Stimulated activated CD8-positive, alpha-beta memory T cell treated with anti-CD3 and anti-CD28 coated beads, Interleukin-4, amount 100 ng/mL, for 48 hours (primary cell): ENCODE measurements at regions not wholly inside any gene's neighbourhood (a gene's known extent, or its start where the extent isn't known, plus 50 kb on each side); places are given as distances from the start of the nearest gene placed in this dataset.
"Not testable (repeated sequence)": the region's sequence is repeated elsewhere in the genome, so short reads cannot be mapped to it uniquely, and the experiment has no call there.

Source experiments
- DNase-seq: peaks from one replicate; pipeline ENCODE4 v3.0.0-alpha.2; 2020

GRCh38 chr3:94615275-94616065 lies 552.6 kb downstream of the NSUN3 start:
- no peak for DNase-seq

DNA sequence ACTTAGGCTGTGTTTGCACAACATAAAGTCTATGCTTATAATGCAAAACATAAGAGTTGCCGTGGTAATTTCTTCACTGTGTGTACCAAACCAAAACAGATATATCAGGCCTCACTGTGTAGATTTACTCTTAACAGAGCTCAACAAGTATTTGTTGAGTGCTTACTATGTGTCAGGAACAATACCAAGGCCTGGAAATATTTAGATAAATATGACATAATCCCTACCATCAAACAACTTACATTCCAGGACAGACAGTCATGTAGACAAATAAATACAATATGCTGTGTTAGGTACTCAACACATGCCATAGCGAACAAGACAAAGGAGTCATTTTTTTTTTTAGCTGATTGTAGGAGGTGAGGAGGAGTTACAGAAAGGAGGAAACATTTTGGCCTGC lies 554.0 kb downstream of the NSUN3 start:
- no peak for DNase-seq

GRCh38 chr3:94617312-94617711 lies 554.5 kb downstream of the NSUN3 start:
- DNase-seq: no peak

- no peak for DNase-seq
These were observed 556.8 kb downstream of the NSUN3 start for GRCh38 chr3:94619643-94620042.

GRCh38 chr3:94626573-94626972 lies 563.7 kb downstream of the NSUN3 start:
- DNase-seq: no peak

DNA sequence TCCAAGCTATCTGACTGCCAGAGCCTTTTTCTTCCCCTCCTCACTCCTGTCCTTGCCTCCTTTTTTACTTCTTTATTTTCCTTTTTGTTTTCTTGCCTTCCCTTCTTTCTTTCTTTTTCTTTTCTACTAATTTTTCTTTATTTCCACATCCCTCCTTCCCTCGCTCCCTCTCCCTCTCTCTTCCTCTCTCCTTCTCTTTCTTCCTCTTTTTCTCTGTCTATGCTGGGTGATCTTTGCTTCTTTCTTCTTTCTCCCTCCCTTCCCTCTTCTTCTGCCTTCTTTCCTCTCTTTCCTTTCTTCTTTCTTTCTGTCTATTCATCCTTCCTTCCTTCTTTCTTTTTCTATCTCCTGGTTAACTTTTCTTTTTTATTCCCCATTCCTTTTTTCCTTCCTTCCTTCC lies 564.8 kb downstream of the NSUN3 start:
- DNase-seq: no peak

DNA sequence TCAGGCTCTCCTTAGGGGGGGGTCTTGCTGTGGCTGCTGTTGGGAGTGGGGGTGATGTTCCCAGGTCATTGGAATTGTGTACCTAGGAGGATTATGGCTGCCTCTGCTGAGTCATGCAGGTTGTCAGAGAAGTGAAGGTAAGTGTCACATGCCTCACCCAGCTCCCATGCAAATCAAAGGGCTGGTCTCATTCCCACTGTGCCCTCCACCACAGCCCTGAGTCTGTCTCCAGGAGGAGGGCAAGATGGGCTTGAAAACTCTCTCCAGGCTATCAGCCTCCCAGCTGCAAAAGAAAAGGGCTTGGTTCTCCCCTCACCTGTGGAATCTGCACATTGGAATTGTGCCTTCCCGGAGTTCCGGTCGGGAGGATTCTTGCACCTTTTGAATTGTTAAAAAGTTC lies 580.5 kb downstream of the NSUN3 start:
- DNase-seq: no peak

DNA sequence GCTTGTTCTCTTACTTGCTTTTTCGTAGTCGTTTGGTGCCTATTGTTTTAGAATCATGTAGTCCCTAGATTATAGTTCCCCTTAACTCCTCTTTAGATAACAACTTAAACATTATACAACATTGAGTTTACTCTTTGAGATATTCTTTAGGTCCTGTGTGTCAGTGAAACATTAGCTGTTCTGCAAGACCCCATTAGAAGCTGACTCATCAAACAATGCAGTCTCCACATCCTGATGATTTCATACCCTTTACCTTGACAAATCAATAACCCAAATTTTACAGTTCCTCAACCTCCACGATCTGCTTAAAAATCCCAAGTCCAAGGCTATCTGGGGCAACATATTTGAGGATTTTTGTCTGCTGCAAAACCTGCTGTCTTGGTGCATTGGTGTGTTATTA lies 582.9 kb downstream of the NSUN3 start:
- DNase-seq: no peak

DNA sequence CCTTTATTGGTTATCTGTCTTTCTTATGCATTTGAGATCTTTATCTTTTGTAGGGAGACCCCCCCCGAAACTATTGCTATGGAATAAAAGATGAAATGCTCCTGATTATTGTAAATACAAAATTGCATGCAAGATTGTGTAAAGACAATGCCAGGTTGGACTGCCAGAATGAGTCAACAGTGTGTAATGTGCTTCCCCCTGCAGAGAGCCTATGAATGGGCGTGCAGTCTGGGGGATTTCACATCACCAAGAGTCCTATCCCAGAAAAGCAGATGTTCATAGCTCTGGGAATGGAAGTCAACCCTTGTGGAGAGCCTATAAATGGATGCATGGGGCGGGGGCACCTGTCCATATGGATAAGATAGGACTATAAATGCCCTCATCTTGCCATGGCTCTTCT lies 584.3 kb downstream of the NSUN3 start:
- DNase-seq: no peak

- not testable (repeated sequence) for DNase-seq
These were observed 585.7 kb downstream of the NSUN3 start for GRCh38 chr3:94648270-94649180.

DNA sequence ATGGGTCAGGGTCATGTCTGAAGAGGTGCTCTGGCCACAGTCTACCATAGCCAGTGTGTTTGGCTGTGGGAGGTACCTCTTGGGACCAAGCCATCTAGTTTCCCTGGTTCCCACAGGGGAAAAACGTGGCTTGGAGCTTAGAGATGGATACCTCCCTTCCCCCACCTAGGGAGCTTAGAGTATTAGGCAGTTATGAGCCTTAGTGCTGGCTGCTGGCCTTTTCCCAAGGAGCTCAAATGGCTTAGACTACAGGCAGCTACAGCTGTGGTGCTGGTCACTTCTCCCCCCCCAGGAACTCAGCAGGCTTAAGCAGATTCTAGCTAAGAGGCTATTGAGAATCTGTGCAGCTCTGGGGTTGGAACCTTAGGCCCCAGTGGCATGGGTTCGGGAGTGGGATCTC lies 591.2 kb downstream of the NSUN3 start:
- DNase-seq: no peak

- no peak for DNase-seq
These were observed 603.1 kb downstream of the NSUN3 start for GRCh38 chr3:94665922-94666321.

- DNase-seq: no peak
These were observed 608.2 kb downstream of the NSUN3 start for GRCh38 chr3:94671078-94671477.

GRCh38 chr3:94673876-94674275 lies 611.0 kb downstream of the NSUN3 start:
- DNase-seq: no peak

GRCh38 chr3:94686208-94686607 lies 623.3 kb downstream of the NSUN3 start:
- DNase-seq: no peak

DNA sequence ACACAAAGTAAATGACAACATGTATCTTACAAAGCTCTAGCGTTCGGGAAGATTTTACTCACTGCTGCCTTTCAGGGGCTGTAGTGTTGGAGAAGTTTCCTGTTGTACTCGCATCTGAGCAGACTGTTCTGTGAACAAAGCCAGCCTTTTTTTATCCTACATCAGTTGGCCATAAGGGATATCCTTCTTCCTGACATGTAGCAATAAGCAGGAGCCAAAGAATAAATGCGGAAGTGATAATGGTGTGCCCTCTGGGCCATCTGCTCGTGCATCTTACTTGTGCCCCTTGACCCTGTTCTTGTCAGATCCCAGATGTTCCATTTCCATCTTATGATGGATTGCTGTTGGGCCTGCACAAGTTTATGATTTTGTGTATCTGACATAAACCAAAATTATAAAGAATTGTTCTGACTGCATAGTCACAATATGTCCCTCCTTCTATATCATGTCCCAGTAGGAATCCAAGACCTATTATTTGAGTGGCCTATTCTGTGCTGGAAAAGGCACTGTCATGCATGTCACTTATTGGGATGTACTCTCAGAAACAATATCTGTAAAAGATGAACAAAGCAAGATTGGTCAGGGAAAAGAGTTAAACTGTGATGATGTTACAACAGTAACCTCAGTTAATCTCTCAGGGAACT lies 631.3 kb downstream of the NSUN3 start:
- DNase-seq: no peak

DNA sequence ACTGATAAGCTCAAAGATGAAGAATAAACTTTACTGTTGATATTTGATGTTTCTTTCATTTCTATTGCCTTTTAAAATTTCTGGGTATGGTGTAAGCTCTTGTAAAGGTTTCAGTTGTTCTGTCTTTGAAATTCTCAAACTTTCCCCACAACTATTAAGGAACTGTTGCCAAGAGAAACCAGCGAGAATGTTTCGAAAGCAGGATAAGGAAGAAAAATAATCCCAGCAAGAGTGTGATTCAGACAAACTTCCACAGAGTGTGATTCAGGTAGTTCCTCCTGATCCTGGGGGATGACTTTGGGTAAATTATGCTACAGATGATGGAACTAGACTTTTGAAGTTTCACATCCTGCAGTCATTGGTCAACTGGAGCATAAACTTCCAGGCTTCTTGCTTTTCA lies 632.0 kb downstream of the NSUN3 start:
- DNase-seq: no peak

DNA sequence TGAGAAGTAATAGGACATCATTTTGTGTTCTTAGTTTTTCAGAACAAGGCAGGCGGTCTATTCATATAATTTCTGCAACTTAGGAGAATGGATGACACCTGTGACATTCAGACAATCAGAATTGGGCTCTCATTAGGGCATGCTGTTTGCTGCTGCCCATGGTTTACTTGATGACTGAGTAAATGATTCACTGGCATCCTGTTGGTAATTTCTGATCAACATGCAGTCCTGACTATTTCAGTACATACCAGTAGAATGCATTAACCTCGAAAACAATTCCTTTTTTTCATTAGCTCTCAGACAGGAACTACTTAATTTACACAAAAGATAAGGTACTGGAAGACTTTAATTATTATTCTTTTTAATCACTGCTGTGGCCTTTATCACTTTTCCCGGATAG lies 641.6 kb downstream of the NSUN3 start:
- no peak for DNase-seq

DNA sequence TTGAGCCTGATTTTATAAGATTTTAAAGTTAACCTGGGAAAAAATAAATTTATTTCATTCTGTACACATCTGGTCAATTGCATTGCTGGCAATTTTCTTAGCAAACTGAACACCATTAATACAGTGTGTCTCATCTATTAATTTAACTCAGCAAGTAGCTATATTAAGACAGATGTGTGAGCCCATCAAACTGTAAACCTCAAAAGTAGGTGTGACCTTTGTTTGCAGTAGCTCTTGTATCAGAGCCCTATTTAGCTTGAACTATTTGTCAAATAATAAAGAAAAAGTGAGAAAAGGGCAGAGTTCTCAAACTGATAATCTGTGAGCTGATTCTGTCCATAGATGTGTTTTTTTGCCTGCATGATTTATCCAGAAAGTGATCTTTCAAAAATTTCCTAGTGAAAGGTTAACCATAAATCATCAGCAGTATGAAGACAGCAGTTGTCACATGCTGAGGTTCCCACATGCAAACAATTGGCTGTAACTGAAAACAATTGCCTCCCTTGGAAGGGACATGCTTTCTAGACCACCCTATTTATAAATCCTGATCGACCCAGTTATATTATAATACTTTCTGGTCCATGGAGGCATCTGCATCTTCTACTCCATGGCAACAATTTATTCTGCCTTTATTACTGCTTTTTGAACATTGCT lies 646.5 kb downstream of the NSUN3 start:
- DNase-seq: no peak

GRCh38 chr3:94714194-94714593 lies 651.3 kb downstream of the NSUN3 start:
- DNase-seq: no peak

- no peak for DNase-seq
These were observed 653.6 kb downstream of the NSUN3 start for GRCh38 chr3:94716326-94717018.

DNA sequence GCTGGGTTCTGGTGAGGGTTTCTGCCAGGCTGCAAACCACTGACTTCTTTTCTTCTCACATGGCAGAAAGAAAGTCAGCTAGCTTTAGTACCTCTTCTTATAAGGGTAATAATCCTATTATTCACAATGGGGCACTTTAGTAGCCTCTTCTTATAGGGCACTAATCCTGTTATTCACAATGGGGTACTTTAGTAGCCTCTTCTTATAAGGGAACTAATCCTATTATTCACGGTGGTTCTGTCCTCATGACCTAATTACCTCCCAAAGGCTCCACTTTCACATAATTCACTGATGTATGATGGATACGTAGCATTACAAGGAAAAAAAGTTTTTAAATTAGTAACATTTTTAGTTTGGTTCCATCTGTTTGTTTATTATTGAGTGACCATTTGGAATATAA lies 671.3 kb downstream of the NSUN3 start:
- DNase-seq: no peak

GRCh38 chr3:94735354-94735753 lies 672.5 kb downstream of the NSUN3 start:
- no peak for DNase-seq
